ENCODE measurements at regions not wholly inside any gene's neighbourhood (a gene's known extent, or its start where the extent isn't known, plus 50 kb on each side); places are given as distances from the start of the nearest gene placed in this dataset.

DNA sequence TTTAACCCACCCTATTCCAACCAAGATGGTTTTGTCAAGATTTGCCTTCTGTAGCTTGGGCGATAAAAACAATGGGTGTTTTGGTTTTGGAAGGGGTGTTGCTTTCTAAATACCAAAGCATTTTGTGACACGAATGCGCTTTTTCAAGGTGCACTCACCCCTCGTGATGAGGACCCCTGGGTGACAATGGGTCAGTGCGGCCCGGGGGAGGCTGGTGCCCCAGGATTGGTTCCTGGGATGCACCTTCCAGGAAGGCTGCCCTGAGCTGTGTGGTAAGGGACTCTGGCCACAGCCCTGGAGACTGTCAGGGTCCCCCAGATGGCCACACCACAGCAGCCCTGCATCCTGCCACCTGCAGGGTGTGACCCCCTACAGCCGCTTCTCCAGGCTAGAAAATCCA is 180.6 kb upstream of the MYL2 start:
- TF ChIP-seq SP1 (IDR thresholded peaks at IDR 0.05) (no peak), NFRKB (IDR thresholded peaks at IDR 0.05) (no peak), SUZ12 (IDR thresholded peaks at IDR 0.05) (no peak), BHLHE40 (IDR thresholded peaks at IDR 0.05; ENCODE audit: borderline replicate concordance) (no peak), TARDBP (IDR thresholded peaks at IDR 0.05) (no peak), FOXM1 (IDR thresholded peaks at IDR 0.05; ENCODE audit: borderline replicate concordance) (no peak), ARNT (IDR thresholded peaks at IDR 0.05) (no peak), L3MBTL2 (conservative IDR thresholded peaks at IDR 0.05) (no peak), FOXA1 (IDR thresholded peaks at IDR 0.05) (no peak), PKNOX1 (IDR thresholded peaks at IDR 0.05) (no peak), ZNF384 (IDR thresholded peaks at IDR 0.05) (no peak), ELF4 (IDR thresholded peaks at IDR 0.05) (no peak)
